ENCODE measurements at regions not wholly inside any gene's neighbourhood (a gene's known extent, or its start where the extent isn't known, plus 50 kb on each side); places are given as distances from the start of the nearest gene placed in this dataset.

GRCh38 chr10:88172159-88172558 lies 308.7 kb downstream of the PTEN start:
- TF ChIP-seq CTCF (conservative IDR thresholded peaks at IDR 0.05; ENCODE audit: low read depth, low read length), result no peak
- no peak for TF ChIP-seq EZH2 (IDR thresholded peaks at IDR 0.05; ENCODE audit: borderline replicate concordance, low read depth, low read length, poor library complexity, severe bottlenecking)

Data from A673 (cell line).